Vagina (tissue), 2 donors: ENCODE measurements at regions not wholly inside any gene's neighbourhood (a gene's known extent, or its start where the extent isn't known, plus 50 kb on each side); places are given as distances from the start of the nearest gene placed in this dataset.
"Not testable (repeated sequence)": the region's sequence is repeated elsewhere in the genome, so short reads cannot be mapped to it uniquely, and the experiment has no call there.

ENCODE experiments used
- POLR2A ChIP-seq, 2 donors: fragments of 450-650 bp; IDR thresholded peaks; one replicate each; pipeline ENCODE4 v1.6.1; 2017; ENCODE audit warnings: antibody characterized with exemption in 2 of 2, mild to moderate bottlenecking in 2 of 2, moderate library complexity in 2 of 2
- TF ChIP-seq, protein P1 (sequence below), 3 experiments: fragments of 450-650 bp in 2 of 3; fragments of 200-600 bp in 1 of 3; sonication (generic) in 1 of 3; IDR thresholded peaks; one replicate each; pipeline ENCODE4 v1.5.1; 2017 to 2019; ENCODE audit warnings: antibody characterized with exemption in 3 of 3, mild to moderate bottlenecking in 2 of 3, moderate library complexity in 2 of 3

DNA sequence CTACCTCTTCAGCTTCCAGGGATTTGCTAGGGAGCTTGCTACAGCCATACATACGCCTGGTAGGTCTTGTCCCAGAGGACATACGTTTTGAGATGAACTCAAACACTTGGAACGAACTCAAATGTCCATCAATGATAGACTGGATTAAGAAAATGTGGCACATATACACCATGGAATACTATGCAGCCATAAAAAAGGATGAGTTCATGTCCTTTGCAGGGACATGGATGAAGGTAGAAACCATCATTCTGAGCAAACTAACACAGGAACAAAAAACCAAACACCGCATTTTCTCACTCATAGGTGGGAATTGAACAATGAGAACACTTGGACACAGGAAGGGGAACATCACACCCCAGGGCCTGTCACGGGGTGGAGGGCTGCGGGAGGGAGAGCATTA is 68.6 kb upstream of the SGK1 start:
- TF ChIP-seq, protein P1, sequence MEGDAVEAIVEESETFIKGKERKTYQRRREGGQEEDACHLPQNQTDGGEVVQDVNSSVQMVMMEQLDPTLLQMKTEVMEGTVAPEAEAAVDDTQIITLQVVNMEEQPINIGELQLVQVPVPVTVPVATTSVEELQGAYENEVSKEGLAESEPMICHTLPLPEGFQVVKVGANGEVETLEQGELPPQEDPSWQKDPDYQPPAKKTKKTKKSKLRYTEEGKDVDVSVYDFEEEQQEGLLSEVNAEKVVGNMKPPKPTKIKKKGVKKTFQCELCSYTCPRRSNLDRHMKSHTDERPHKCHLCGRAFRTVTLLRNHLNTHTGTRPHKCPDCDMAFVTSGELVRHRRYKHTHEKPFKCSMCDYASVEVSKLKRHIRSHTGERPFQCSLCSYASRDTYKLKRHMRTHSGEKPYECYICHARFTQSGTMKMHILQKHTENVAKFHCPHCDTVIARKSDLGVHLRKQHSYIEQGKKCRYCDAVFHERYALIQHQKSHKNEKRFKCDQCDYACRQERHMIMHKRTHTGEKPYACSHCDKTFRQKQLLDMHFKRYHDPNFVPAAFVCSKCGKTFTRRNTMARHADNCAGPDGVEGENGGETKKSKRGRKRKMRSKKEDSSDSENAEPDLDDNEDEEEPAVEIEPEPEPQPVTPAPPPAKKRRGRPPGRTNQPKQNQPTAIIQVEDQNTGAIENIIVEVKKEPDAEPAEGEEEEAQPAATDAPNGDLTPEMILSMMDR (IDR thresholded peaks at IDR 0.05): not testable (repeated sequence)
- not testable (repeated sequence) for TF ChIP-seq POLR2A (IDR thresholded peaks at IDR 0.05)
